ENCODE measurements at regions not wholly inside any gene's neighbourhood (a gene's known extent, or its start where the extent isn't known, plus 50 kb on each side); places are given as distances from the start of the nearest gene placed in this dataset.

DNA sequence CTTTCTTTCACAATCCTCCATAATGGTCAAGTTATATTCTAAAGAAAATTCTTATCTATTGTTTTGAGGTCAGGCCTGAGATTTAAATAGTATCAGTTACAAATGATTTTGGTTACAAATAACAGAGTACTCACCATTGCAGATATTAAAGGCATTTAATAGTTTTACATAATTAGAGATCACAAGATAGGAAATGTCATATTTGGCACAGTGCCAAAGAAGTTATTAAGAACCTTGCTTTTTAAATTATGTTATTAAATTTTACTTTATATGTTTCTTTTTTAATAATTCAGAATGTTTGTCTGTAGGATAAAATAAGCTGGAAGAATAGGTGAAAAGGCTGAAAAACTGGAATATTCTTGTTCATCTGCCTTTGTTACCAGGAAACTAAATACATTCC is 1174.7 kb downstream of the PCDH18 start:
- no peak overlapping the region for H3K18ac ChIP-seq (ENCODE audit: low read depth, low read length)
- H4K20me1 ChIP-seq (ENCODE audit: insufficient read depth, low read length) = no peaks in the 10 kb centered on the region
- no peak overlapping the region for H3K56ac ChIP-seq (ENCODE audit: extremely low read depth, insufficient read depth, low read length)
- no peak overlapping the region for H4K91ac ChIP-seq (ENCODE audit: insufficient read depth, low read depth, low read length)
- H2BK5ac ChIP-seq (ENCODE audit: low read depth, low read length, poor library complexity, severe bottlenecking) = no peak overlapping the region
- no peak overlapping the region for H2AK9ac ChIP-seq (replicated peaks; ENCODE audit: low read depth, low read length, poor library complexity)
- H2AFZ ChIP-seq (replicated peaks; ENCODE audit: low read length, poor library complexity) = no peak overlapping the region
- no peak for DNase-seq
- no peak overlapping the region for H3K4me2 ChIP-seq (ENCODE audit: low read depth, low read length)
- no peak overlapping the region for H3K23ac ChIP-seq (ENCODE audit: low read depth, low read length)
- BruUV-seq (replicated peaks) = no TSS peak
- dilution Hi-C loops (cut with HindIII; ENCODE audit: low sequenced_read_pairs, unreplicated experiment) = no loop called here
- no peaks in the 10 kb centered on the region for H3K27me3 ChIP-seq (ENCODE audit: control insufficient read depth, insufficient read depth, low read length)
- ATAC-seq (ENCODE audit: low read depth) = no peak
- H3K36me3 ChIP-seq (ENCODE audit: control insufficient read depth, insufficient read depth, low read length) = no peaks in the 10 kb centered on the region
- no peak overlapping the region for H3K27ac ChIP-seq (ENCODE audit: insufficient read depth, low read length)
- H3K4me3 ChIP-seq (ENCODE audit: insufficient read depth, low read depth, low read length) = no peak overlapping the region
- no peak overlapping the region for H3K9ac ChIP-seq (ENCODE audit: low read depth, low read length)
- TF ChIP-seq RCOR1 (IDR thresholded peaks at IDR 0.05; ENCODE audit: insufficient replicate concordance, low read length) (no peak), MAZ (IDR thresholded peaks at IDR 0.05; ENCODE audit: borderline replicate concordance, low read depth, low read length) (no peak), MXI1 (IDR thresholded peaks at IDR 0.05; ENCODE audit: borderline replicate concordance, low read depth, low read length) (no peak), BHLHE40 (IDR thresholded peaks at IDR 0.05; ENCODE audit: low read depth, low read length) (no peak), FOS (IDR thresholded peaks at IDR 0.05; ENCODE audit: low read depth, low read length) (no peak), MAFK (IDR thresholded peaks at IDR 0.05; ENCODE audit: low read depth, low read length) (no peak), SMC3 (IDR thresholded peaks at IDR 0.05; ENCODE audit: low read depth, low read length) (no peak), CEBPB (IDR thresholded peaks at IDR 0.05; ENCODE audit: low read depth, low read length) (no peak), POLR2A (IDR thresholded peaks at IDR 0.05; ENCODE audit: low read depth, low read length) (no peak), CHD1 (IDR thresholded peaks at IDR 0.05; ENCODE audit: low read depth, low read length) (no peak), RAD21 (IDR thresholded peaks at IDR 0.05; ENCODE audit: low read length) (no peak), RFX5 (IDR thresholded peaks at IDR 0.05; ENCODE audit: low read depth, low read length) (no peak), NFE2L2 (IDR thresholded peaks at IDR 0.05; ENCODE audit: low read depth, low read length) (no peak)
- TF ChIP-seq, protein P1, sequence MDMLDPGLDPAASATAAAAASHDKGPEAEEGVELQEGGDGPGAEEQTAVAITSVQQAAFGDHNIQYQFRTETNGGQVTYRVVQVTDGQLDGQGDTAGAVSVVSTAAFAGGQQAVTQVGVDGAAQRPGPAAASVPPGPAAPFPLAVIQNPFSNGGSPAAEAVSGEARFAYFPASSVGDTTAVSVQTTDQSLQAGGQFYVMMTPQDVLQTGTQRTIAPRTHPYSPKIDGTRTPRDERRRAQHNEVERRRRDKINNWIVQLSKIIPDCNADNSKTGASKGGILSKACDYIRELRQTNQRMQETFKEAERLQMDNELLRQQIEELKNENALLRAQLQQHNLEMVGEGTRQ (IDR thresholded peaks at IDR 0.05; ENCODE audit: low read depth, low read length) = no peak
- TF ChIP-seq, protein P2, sequence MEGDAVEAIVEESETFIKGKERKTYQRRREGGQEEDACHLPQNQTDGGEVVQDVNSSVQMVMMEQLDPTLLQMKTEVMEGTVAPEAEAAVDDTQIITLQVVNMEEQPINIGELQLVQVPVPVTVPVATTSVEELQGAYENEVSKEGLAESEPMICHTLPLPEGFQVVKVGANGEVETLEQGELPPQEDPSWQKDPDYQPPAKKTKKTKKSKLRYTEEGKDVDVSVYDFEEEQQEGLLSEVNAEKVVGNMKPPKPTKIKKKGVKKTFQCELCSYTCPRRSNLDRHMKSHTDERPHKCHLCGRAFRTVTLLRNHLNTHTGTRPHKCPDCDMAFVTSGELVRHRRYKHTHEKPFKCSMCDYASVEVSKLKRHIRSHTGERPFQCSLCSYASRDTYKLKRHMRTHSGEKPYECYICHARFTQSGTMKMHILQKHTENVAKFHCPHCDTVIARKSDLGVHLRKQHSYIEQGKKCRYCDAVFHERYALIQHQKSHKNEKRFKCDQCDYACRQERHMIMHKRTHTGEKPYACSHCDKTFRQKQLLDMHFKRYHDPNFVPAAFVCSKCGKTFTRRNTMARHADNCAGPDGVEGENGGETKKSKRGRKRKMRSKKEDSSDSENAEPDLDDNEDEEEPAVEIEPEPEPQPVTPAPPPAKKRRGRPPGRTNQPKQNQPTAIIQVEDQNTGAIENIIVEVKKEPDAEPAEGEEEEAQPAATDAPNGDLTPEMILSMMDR (conservative IDR thresholded peaks at IDR 0.05; ENCODE audit: low read depth, low read length) = no peak
- TF ChIP-seq, protein P3, sequence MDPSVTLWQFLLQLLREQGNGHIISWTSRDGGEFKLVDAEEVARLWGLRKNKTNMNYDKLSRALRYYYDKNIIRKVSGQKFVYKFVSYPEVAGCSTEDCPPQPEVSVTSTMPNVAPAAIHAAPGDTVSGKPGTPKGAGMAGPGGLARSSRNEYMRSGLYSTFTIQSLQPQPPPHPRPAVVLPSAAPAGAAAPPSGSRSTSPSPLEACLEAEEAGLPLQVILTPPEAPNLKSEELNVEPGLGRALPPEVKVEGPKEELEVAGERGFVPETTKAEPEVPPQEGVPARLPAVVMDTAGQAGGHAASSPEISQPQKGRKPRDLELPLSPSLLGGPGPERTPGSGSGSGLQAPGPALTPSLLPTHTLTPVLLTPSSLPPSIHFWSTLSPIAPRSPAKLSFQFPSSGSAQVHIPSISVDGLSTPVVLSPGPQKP (IDR thresholded peaks at IDR 0.05; ENCODE audit: borderline replicate concordance, low read depth, low read length) = no peak
- H3K9me1 ChIP-seq (ENCODE audit: insufficient read depth, low read length) = no peaks in the 10 kb centered on the region
- ChIA-PET POLR2A (ENCODE audit: unreplicated experiment) (no interaction called here), CTCF (no interaction called here)
- H2AK5ac ChIP-seq (ENCODE audit: low read depth, low read length) = no peak overlapping the region
- no peaks in the 10 kb centered on the region for H3K9me3 ChIP-seq (ENCODE audit: control insufficient read depth, insufficient read depth, low read length)
- no peak overlapping the region for H4K8ac ChIP-seq (ENCODE audit: low read depth in 2 of 2, low read length in 2 of 2)
- H3K4ac ChIP-seq (ENCODE audit: low read depth, low read length) = no peak overlapping the region
- H2BK120ac ChIP-seq (ENCODE audit: low read depth, low read length) = no peak overlapping the region
- H4K5ac ChIP-seq (ENCODE audit: low read depth, low read length) = no peak overlapping the region
- no peaks in the 10 kb centered on the region for H3K79me1 ChIP-seq (ENCODE audit: low read depth in 1 of 2, low read length in 2 of 2)
- no peaks in the 10 kb centered on the region for H3K4me1 ChIP-seq (ENCODE audit: control insufficient read depth, insufficient read depth, low read length)
- H2BK15ac ChIP-seq (ENCODE audit: low read depth, low read length) = no peak overlapping the region
- intact Hi-C loops (cut with micrococcal nuclease) = no loop called here
- in situ Hi-C loops (cut with MboI; ENCODE audit: low sequenced_read_pairs) = no loop called here
- H2BK20ac ChIP-seq (ENCODE audit: low read depth, low read length) = no peak overlapping the region
- H3K14ac ChIP-seq (replicated peaks; ENCODE audit: low read depth, low read length) = no peak overlapping the region

Measured in IMR-90 (cell line).